ENCODE measurements at regions not wholly inside any gene's neighbourhood (a gene's known extent, or its start where the extent isn't known, plus 50 kb on each side); places are given as distances from the start of the nearest gene placed in this dataset.
"Not testable (repeated sequence)": the region's sequence is repeated elsewhere in the genome, so short reads cannot be mapped to it uniquely, and the experiment has no call there.

GRCh38 chr22:38375784-38376183, 58.6 kb upstream of the CSNK1E start:
- DNase-seq: not testable (repeated sequence)

GRCh38 chr22:38375005-38375404, 57.8 kb upstream of the CSNK1E start:
- not testable (repeated sequence) for DNase-seq

GRCh38 chr22:38374433-38374831, 57.2 kb upstream of the CSNK1E start:
- not testable (repeated sequence) for DNase-seq

- peak; percentile 57 for DNase-seq
Observed at GRCh38 chr22:38373783-38374432, 56.7 kb upstream of the CSNK1E start.

GRCh38 chr22:38372665-38373064, 55.4 kb upstream of the CSNK1E start:
- not testable (repeated sequence) for DNase-seq

- not testable (repeated sequence) for DNase-seq
Observed at GRCh38 chr22:38370490-38370889, 53.3 kb upstream of the CSNK1E start.

- not testable (repeated sequence) for DNase-seq
Observed at GRCh38 chr22:38369132-38369531, 51.9 kb upstream of the CSNK1E start.

Data from CD4-positive, alpha-beta T cell treated with Interleukin-17A for 1 hour (primary cell).